A673 (cell line): ENCODE measurements at regions not wholly inside any gene's neighbourhood (a gene's known extent, or its start where the extent isn't known, plus 50 kb on each side); places are given as distances from the start of the nearest gene placed in this dataset.

Experiments
- BruUV-seq: library from RNA; stranded (reverse); fragments of 400-500 nt; replicated peaks from 2 replicates; lab custom pipeline; 2021; lab: Mats Ljungman, UMichigan
- CTCF ChIA-PET: fragments of 300-600 bp; sonication (Branson Sonifier 250); formaldehyde crosslinking; loops from one replicate; lab custom pipeline; 2022; ENCODE audit warnings: antibody characterized with exemption; lab: Charles Lee
- POLR2A ChIA-PET: fragments of 300-600 bp; sonication (Branson Sonifier 250); formaldehyde crosslinking; loops from one replicate; lab custom pipeline; 2022; ENCODE audit warnings: antibody characterized with exemption; ENCODE audit not compliant: low non-redundant PET; lab: Charles Lee
- DNase-seq: peaks from one replicate; pipeline ENCODE4 v3.0.0-alpha.2; 2015; ENCODE audit warnings: low spot score
- H3K27ac ChIP-seq: fragments of 200-600 bp; sonication (generic); 2 replicates; pipeline ENCODE4 v1.5.1; 2016; ENCODE audit warnings: mixed run types, low read depth, mild to moderate bottlenecking, mixed read lengths, antibody characterized with exemption, low read length; ENCODE audit not compliant: poor library complexity, severe bottlenecking
- H3K27me3 ChIP-seq: fragments of 200-600 bp; sonication (generic); replicated peaks from 2 replicates; pipeline ENCODE4 v1.6.1; 2017; ENCODE audit warnings: mixed run types, low read depth, mild to moderate bottlenecking, mixed read lengths, antibody characterized with exemption, low read length; ENCODE audit not compliant: insufficient read depth, poor library complexity
- H3K36me3 ChIP-seq: fragments of 200-600 bp; sonication (generic); 2 replicates; pipeline ENCODE4 v1.6.1; 2016; ENCODE audit warnings: mixed run types, mild to moderate bottlenecking, mixed read lengths, antibody characterized with exemption, low read length; ENCODE audit not compliant: insufficient read depth, poor library complexity, severe bottlenecking
- H3K4me1 ChIP-seq: fragments of 200-600 bp; sonication (generic); 2 replicates; pipeline ENCODE4 v1.6.1; 2017; ENCODE audit warnings: mixed run types, mild to moderate bottlenecking, mixed read lengths, antibody characterized with exemption, low read length; ENCODE audit not compliant: insufficient read depth, poor library complexity, severe bottlenecking
- H3K4me3 ChIP-seq: fragments of 200-600 bp; sonication (generic); 2 replicates; pipeline ENCODE4 v1.5.1; 2016; ENCODE audit warnings: low read depth, mixed run types, mild to moderate bottlenecking, mixed read lengths, low read length; ENCODE audit not compliant: poor library complexity, severe bottlenecking
- H3K9me3 ChIP-seq: fragments of 200-600 bp; sonication (generic); 2 replicates; pipeline ENCODE4 v1.6.1; 2016; ENCODE audit warnings: mixed run types, low read depth, mild to moderate bottlenecking, mixed read lengths, antibody characterized with exemption, low read length; ENCODE audit not compliant: poor library complexity, severe bottlenecking
- EZH2 ChIP-seq: fragments of 200-600 bp; sonication (generic); IDR thresholded peaks from 2 replicates; pipeline ENCODE4 v1.6.1; 2017; ENCODE audit warnings: borderline replicate concordance, low read depth, mild to moderate bottlenecking, mixed read lengths, antibody characterized with exemption, low read length; ENCODE audit not compliant: poor library complexity, severe bottlenecking
- intact Hi-C: fragments of 100-400 bp; cut with micrococcal nuclease; formaldehyde crosslinking; loops from one replicate; pipeline ENCODE4 v1.10.0; 2022; ENCODE audit not compliant: unreplicated experiment
- TF ChIP-seq, protein P1 (sequence below): fragments of 300-800, 200-600 bp; sonication (generic); conservative IDR thresholded peaks from 2 replicates; pipeline ENCODE4 v1.5.1; 2017; ENCODE audit warnings: low read depth, mild to moderate bottlenecking, antibody characterized with exemption, low read length, moderate library complexity, mixed read lengths

- Histone ChIP-seq H3K9me3 (peaks cover 2% of the 10 kb centered on the region), H3K4me3 (no peak overlapping the region), H3K27ac (peak overlapping the region; percentile 94), H3K4me1 (peaks cover 55% of the 10 kb centered on the region), H3K36me3 (no peaks in the 10 kb centered on the region), H3K27me3 (no peaks in the 10 kb centered on the region)
- intact Hi-C loops: loop anchor here (1.0 to 10.0 kb wide), 6 partner anchors 82 to 495 kb away; partner anchors contain the start of gene EGR2
- DNase-seq: peak; percentile 51
- POLR2A ChIA-PET: no interaction called here
- no TSS peak for BruUV-seq
- no peak for TF ChIP-seq EZH2
- TF ChIP-seq, protein P1, sequence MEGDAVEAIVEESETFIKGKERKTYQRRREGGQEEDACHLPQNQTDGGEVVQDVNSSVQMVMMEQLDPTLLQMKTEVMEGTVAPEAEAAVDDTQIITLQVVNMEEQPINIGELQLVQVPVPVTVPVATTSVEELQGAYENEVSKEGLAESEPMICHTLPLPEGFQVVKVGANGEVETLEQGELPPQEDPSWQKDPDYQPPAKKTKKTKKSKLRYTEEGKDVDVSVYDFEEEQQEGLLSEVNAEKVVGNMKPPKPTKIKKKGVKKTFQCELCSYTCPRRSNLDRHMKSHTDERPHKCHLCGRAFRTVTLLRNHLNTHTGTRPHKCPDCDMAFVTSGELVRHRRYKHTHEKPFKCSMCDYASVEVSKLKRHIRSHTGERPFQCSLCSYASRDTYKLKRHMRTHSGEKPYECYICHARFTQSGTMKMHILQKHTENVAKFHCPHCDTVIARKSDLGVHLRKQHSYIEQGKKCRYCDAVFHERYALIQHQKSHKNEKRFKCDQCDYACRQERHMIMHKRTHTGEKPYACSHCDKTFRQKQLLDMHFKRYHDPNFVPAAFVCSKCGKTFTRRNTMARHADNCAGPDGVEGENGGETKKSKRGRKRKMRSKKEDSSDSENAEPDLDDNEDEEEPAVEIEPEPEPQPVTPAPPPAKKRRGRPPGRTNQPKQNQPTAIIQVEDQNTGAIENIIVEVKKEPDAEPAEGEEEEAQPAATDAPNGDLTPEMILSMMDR: no peak
- CTCF ChIA-PET: no interaction called here
These were observed 112.4 kb upstream of the ADO start for GRCh38 chr10:62692085-62692484.

GRCh38 chr10:62693306-62693705 lies 111.2 kb upstream of the ADO start:
- peak; percentile 85 for DNase-seq
- Histone ChIP-seq H3K27me3 (no peaks in the 10 kb centered on the region), H3K4me1 (peaks cover 55% of the 10 kb centered on the region), H3K36me3 (no peaks in the 10 kb centered on the region), H3K9me3 (peaks cover 9% of the 10 kb centered on the region), H3K27ac (peak overlapping the region; percentile 95), H3K4me3 (no peak overlapping the region)
- no TSS peak for BruUV-seq
- ChIA-PET CTCF (interaction anchor here (0.6 to 1.4 kb wide), 2 partner anchors 498 to 1027 kb away, joined by 3 to 6 read pairs; no protein-coding TSS in a partner anchor), POLR2A (interaction anchor here (0.7 kb wide), 1 partner anchor 100 kb away, joined by 3 read pairs; no protein-coding TSS in a partner anchor)
- TF ChIP-seq EZH2: no peak
- TF ChIP-seq, protein P1: no peak
- intact Hi-C loops: loop anchor here (2.0 to 10.0 kb wide), 5 partner anchors 124 to 496 kb away; partner anchors contain the start of gene EGR2

- no TSS peak for BruUV-seq
- H3K27me3 ChIP-seq: no peaks in the 10 kb centered on the region
- TF ChIP-seq EZH2: no peak
- TF ChIP-seq, protein P1: no peak
- peaks cover 22% of the 10 kb centered on the region for H3K9me3 ChIP-seq
- H3K27ac ChIP-seq: peak overlapping the region; percentile 95
- peaks cover 50% of the 10 kb centered on the region for H3K4me1 ChIP-seq
- no peak for DNase-seq
- intact Hi-C loops: loop anchor here (5.0 to 10.0 kb wide), 4 partner anchors 123 to 497 kb away; partner anchors contain the start of gene EGR2
- no peak overlapping the region for H3K4me3 ChIP-seq
- H3K36me3 ChIP-seq: no peaks in the 10 kb centered on the region
- ChIA-PET POLR2A (no interaction called here), CTCF (interaction anchor here (1.4 kb wide), 1 partner anchor 1025 kb away, joined by 3 read pairs; no protein-coding TSS in a partner anchor)
These were observed 109.9 kb upstream of the ADO start for GRCh38 chr10:62694537-62695126.
